IPS-18a (cell line): ENCODE measurements at regions not wholly inside any gene's neighbourhood (a gene's known extent, or its start where the extent isn't known, plus 50 kb on each side); places are given as distances from the start of the nearest gene placed in this dataset.

Experiments
- H3K27ac ChIP-seq: one replicate; pipeline ENCODE4 v1.5.1; 2013; ENCODE audit warnings: low read length
- H3K27me3 ChIP-seq: one replicate; pipeline ENCODE4 v1.6.1; 2013; ENCODE audit warnings: mild to moderate bottlenecking, low read length; ENCODE audit not compliant: control insufficient read depth, insufficient read depth
- H3K36me3 ChIP-seq: one replicate; pipeline ENCODE4 v1.6.1; 2013; ENCODE audit warnings: low read depth, low read length; ENCODE audit not compliant: control insufficient read depth
- H3K4me1 ChIP-seq: one replicate; pipeline ENCODE4 v1.6.1; 2013; ENCODE audit warnings: low read depth, low read length; ENCODE audit not compliant: control insufficient read depth
- H3K4me3 ChIP-seq: one replicate; pipeline ENCODE4 v1.5.1; 2013; ENCODE audit warnings: low read length
- H3K9ac ChIP-seq: one replicate; pipeline ENCODE4 v1.6.1; 2013; ENCODE audit warnings: mild to moderate bottlenecking, low read length, moderate library complexity
- H3K9me3 ChIP-seq: one replicate; pipeline ENCODE4 v1.6.1; 2013; ENCODE audit warnings: low read depth, low read length; ENCODE audit not compliant: control insufficient read depth

- Histone ChIP-seq H3K4me3 (peak overlapping the region; percentile 34), H3K27me3 (no peaks in the 10 kb centered on the region), H3K4me1 (peaks cover 9% of the 10 kb centered on the region), H3K9ac (no peak overlapping the region), H3K36me3 (no peaks in the 10 kb centered on the region), H3K27ac (no peak overlapping the region), H3K9me3 (no peaks in the 10 kb centered on the region)
Observed at GRCh38 chr7:135800560-135800959, 51.9 kb upstream of the FAM180A start.

- Histone ChIP-seq H3K9me3 (no peaks in the 10 kb centered on the region), H3K36me3 (no peaks in the 10 kb centered on the region), H3K9ac (no peak overlapping the region), H3K4me3 (no peak overlapping the region), H3K4me1 (peaks cover 9% of the 10 kb centered on the region), H3K27me3 (no peaks in the 10 kb centered on the region), H3K27ac (no peak overlapping the region)
Observed at GRCh38 chr7:135799881-135800280, 51.3 kb upstream of the FAM180A start.
